ENCODE measurements at regions not wholly inside any gene's neighbourhood (a gene's known extent, or its start where the extent isn't known, plus 50 kb on each side); places are given as distances from the start of the nearest gene placed in this dataset.

GRCh38 chr7:131148258-131148657 lies 179.4 kb upstream of the MKLN1 start:
- DNase-seq (ENCODE audit: low read depth), result no peak
- TF ChIP-seq CTCF (conservative IDR thresholded peaks at IDR 0.05; ENCODE audit: low read depth, low read length), result no peak
- no peak overlapping the region for H3K4me3 ChIP-seq (ENCODE audit: low read depth, low read length)

- no peak overlapping the region for H3K4me3 ChIP-seq (ENCODE audit: low read depth, low read length)
- no peak for TF ChIP-seq CTCF (conservative IDR thresholded peaks at IDR 0.05; ENCODE audit: low read depth, low read length)
- DNase-seq (ENCODE audit: low read depth), result no peak
Measured at GRCh38 chr7:131148708-131149428, 178.8 kb upstream of the MKLN1 start.

GRCh38 chr7:131149429-131149773 lies 178.3 kb upstream of the MKLN1 start:
- TF ChIP-seq CTCF (conservative IDR thresholded peaks at IDR 0.05; ENCODE audit: low read depth, low read length), result no peak
- no peak for DNase-seq (ENCODE audit: low read depth)

GRCh38 chr7:131149840-131150239 lies 177.8 kb upstream of the MKLN1 start:
- TF ChIP-seq CTCF (conservative IDR thresholded peaks at IDR 0.05; ENCODE audit: low read depth, low read length), result no peak
- no peak for DNase-seq (ENCODE audit: low read depth)
- H3K4me3 ChIP-seq (ENCODE audit: low read depth, low read length), result no peak overlapping the region

More at GRCh38 chr7:131149429-131149773, 178.3 kb upstream of the MKLN1 start:
- H3K4me3 ChIP-seq (ENCODE audit: low read depth, low read length), result no peak overlapping the region

- TF ChIP-seq CTCF (conservative IDR thresholded peaks at IDR 0.05; ENCODE audit: low read depth, low read length), result no peak
- H3K4me3 ChIP-seq (ENCODE audit: low read depth, low read length), result no peak overlapping the region
- no peak for DNase-seq (ENCODE audit: low read depth)
Measured at GRCh38 chr7:131151034-131151433, 176.6 kb upstream of the MKLN1 start.

GRCh38 chr7:131152766-131153165 lies 174.9 kb upstream of the MKLN1 start:
- TF ChIP-seq CTCF (conservative IDR thresholded peaks at IDR 0.05; ENCODE audit: low read depth, low read length), result no peak
- no peak overlapping the region for H3K4me3 ChIP-seq (ENCODE audit: low read depth, low read length)
- DNase-seq (ENCODE audit: low read depth), result peak; percentile 14

GRCh38 chr7:131154380-131154779 lies 173.3 kb upstream of the MKLN1 start:
- no peak for DNase-seq (ENCODE audit: low read depth)
- TF ChIP-seq CTCF (conservative IDR thresholded peaks at IDR 0.05; ENCODE audit: low read depth, low read length), result no peak
- no peak overlapping the region for H3K4me3 ChIP-seq (ENCODE audit: low read depth, low read length)
